Endothelial cell of umbilical vein (primary cell): ENCODE measurements at regions not wholly inside any gene's neighbourhood (a gene's known extent, or its start where the extent isn't known, plus 50 kb on each side); places are given as distances from the start of the nearest gene placed in this dataset.

Experiments
- BruUV-seq: library from RNA; stranded (reverse); fragments of 400-500 nt; replicated peaks from 2 replicates; lab custom pipeline; 2021; lab: Mats Ljungman, UMichigan
- CTCF ChIA-PET: fragments of 300-600, 350-600 bp; sonication (Branson Sonifier 250); formaldehyde crosslinking; loops from one replicate; lab custom pipeline; 2021; ENCODE audit warnings: antibody characterized with exemption, inconsistent platforms; lab: Charles Lee
- POLR2A ChIA-PET: fragments of 300-600, 350-600 bp; sonication (Branson Sonifier 250); formaldehyde crosslinking; loops from one replicate; lab custom pipeline; 2021; ENCODE audit warnings: antibody characterized with exemption, inconsistent platforms; lab: Charles Lee
- DNase-seq: peaks from one replicate; pipeline ENCODE4 v3.0.0-alpha.2; 2011; ENCODE audit warnings: low read depth, low spot score
- FAIRE-seq: peaks from 2 replicates; lab custom pipeline; 2011; peaks lifted over from hg19 to GRCh38; lab: Jason Lieb, UNC
- H2AFZ ChIP-seq: 2 replicates; pipeline ENCODE4 v1.6.0; 2012; ENCODE audit warnings: low read depth, low read length, control low read depth, inconsistent platforms
- H3K27ac ChIP-seq: 2 replicates; pipeline ENCODE4 v1.5.1; 2011; ENCODE audit warnings: low read depth, mild to moderate bottlenecking, control low read depth, low read length, moderate library complexity; ENCODE audit not compliant: insufficient read depth
- H3K27me3 ChIP-seq, 2 experiments: 2 replicates each; pipeline versions ENCODE4 v1.6.0 to v1.6.1; 2011; ENCODE audit warnings: low read length in 2 of 2, mixed read lengths in 1 of 2; ENCODE audit not compliant: control insufficient read depth in 2 of 2, insufficient read depth in 2 of 2
- H3K36me3 ChIP-seq, 2 experiments: 2 replicates in 1 of 2; 3 replicates in 1 of 2; pipeline ENCODE4 v1.5.1; 2011; ENCODE audit warnings: low read length in 2 of 2, mild to moderate bottlenecking in 1 of 2, moderate library complexity in 1 of 2; ENCODE audit not compliant: control insufficient read depth in 2 of 2, insufficient read depth in 2 of 2; ENCODE audit errors: extremely low read depth in 1 of 2
- H3K4me1 ChIP-seq: 3 replicates; pipeline ENCODE4 v1.5.1; 2011; ENCODE audit warnings: mild to moderate bottlenecking, low read length; ENCODE audit not compliant: control insufficient read depth, insufficient read depth; ENCODE audit errors: extremely low read depth
- H3K4me2 ChIP-seq: 2 replicates; pipeline ENCODE4 v1.6.1; 2011; ENCODE audit warnings: low read length, control low read depth, mixed read lengths; ENCODE audit not compliant: insufficient read depth
- H3K4me3 ChIP-seq, 3 experiments: fragments of 200-600 bp in 1 of 3; sonication (generic), shearing (Covaris generic) in 1 of 3; replicated peaks in 1 of 3; 2 replicates each; pipeline ENCODE4 v1.5.1; 2011 to 2016; ENCODE audit warnings: control low read depth in 3 of 3, low read length in 3 of 3, mild to moderate bottlenecking in 2 of 3, inconsistent platforms in 1 of 3, low read depth in 1 of 3, moderate library complexity in 1 of 3; ENCODE audit not compliant: insufficient read depth in 1 of 3
- H3K79me2 ChIP-seq: 2 replicates; pipeline ENCODE4 v1.6.0; 2012; ENCODE audit warnings: low read length, inconsistent platforms; ENCODE audit not compliant: control insufficient read depth, insufficient read depth
- H3K9ac ChIP-seq: replicated peaks from 2 replicates; pipeline ENCODE3; 2011; ENCODE audit warnings: low read length, control low read depth; ENCODE audit not compliant: insufficient read depth; ENCODE audit errors: extremely low read depth
- H3K9me1 ChIP-seq: replicated peaks from 3 replicates; pipeline ENCODE4 v1.6.0; 2011; ENCODE audit warnings: mild to moderate bottlenecking, low read length; ENCODE audit not compliant: control insufficient read depth, insufficient read depth; ENCODE audit errors: extremely low read depth
- H3K9me3 ChIP-seq: replicated peaks from 2 replicates; pipeline ENCODE4 v1.5.1; 2012; ENCODE audit warnings: low read length, inconsistent platforms; ENCODE audit not compliant: control insufficient read depth, insufficient read depth
- H4K20me1 ChIP-seq: replicated peaks from 2 replicates; pipeline ENCODE3; 2011; ENCODE audit warnings: mild to moderate bottlenecking, low read length; ENCODE audit not compliant: control insufficient read depth, insufficient read depth; ENCODE audit errors: extremely low read depth
- CTCF ChIP-seq, 2 donors: IDR thresholded peaks; 1 replicate in 1 of 2; 2 replicates in 1 of 2; pipeline ENCODE4 v1.5.1; 2011; ENCODE audit warnings: low read length in 2 of 2, mild to moderate bottlenecking in 2 of 2, moderate library complexity in 2 of 2, control low read depth in 1 of 2, inconsistent platforms in 1 of 2, low read depth in 1 of 2; ENCODE audit not compliant: insufficient read depth in 1 of 2; ENCODE audit errors: extremely low read depth in 1 of 2
- EZH2 ChIP-seq: IDR thresholded peaks from 2 replicates; pipeline ENCODE4 v1.6.1; 2012; ENCODE audit warnings: borderline replicate concordance, low read depth, mild to moderate bottlenecking, moderate library complexity, low read length, inconsistent platforms; ENCODE audit not compliant: severe bottlenecking
- FOS ChIP-seq: IDR thresholded peaks from 2 replicates; pipeline ENCODE4 v1.6.1; 2011; ENCODE audit warnings: mild to moderate bottlenecking, low read length, moderate library complexity, borderline replicate concordance; ENCODE audit not compliant: insufficient read depth
- GATA2 ChIP-seq: IDR thresholded peaks from 2 replicates; pipeline ENCODE4 v1.7.0; 2011; ENCODE audit warnings: low read depth, mild to moderate bottlenecking, moderate library complexity, mixed read lengths, low read length; ENCODE audit not compliant: insufficient read length, insufficient read depth
- JUN ChIP-seq: IDR thresholded peaks from 2 replicates; pipeline ENCODE4 v1.6.1; 2011; ENCODE audit warnings: borderline replicate concordance, low read depth; ENCODE audit not compliant: insufficient read length, insufficient read depth
- MAX ChIP-seq: IDR thresholded peaks from 2 replicates; pipeline ENCODE4 v1.6.1; 2011; ENCODE audit not compliant: insufficient read depth, insufficient read length
- MYC ChIP-seq: IDR thresholded peaks from one replicate; pipeline ENCODE4 v1.6.1; 2011; ENCODE audit warnings: mild to moderate bottlenecking, low read depth, low read length
- POLR2A ChIP-seq: IDR thresholded peaks from 2 replicates; pipeline ENCODE4 v1.6.1; 2012; ENCODE audit warnings: low read depth, mild to moderate bottlenecking, control low read depth, low read length
- POLR2AphosphoS5 ChIP-seq: IDR thresholded peaks from 2 replicates; pipeline ENCODE4 v1.6.1; 2012; ENCODE audit warnings: low read depth, mild to moderate bottlenecking, control low read depth, low read length, moderate library complexity; ENCODE audit not compliant: insufficient read depth
- dilution Hi-C: fragments of 300-500 bp; cut with MboI; formaldehyde crosslinking; loops from one replicate; pipeline ENCODE4 v1.15.0; 2019; ENCODE audit warnings: low sequenced_read_pairs; ENCODE audit not compliant: extremely low pct_ligation_motif_present
- intact Hi-C: fragments of 100-400 bp; cut with micrococcal nuclease; formaldehyde crosslinking; loops from one replicate; pipeline ENCODE4 v1.10.0; 2022

GRCh38 chr2:39604866-39605265, 60.9 kb upstream of the TMEM178A start:
- no peaks in the 10 kb centered on the region for H3K79me2 ChIP-seq
- no peak for TF ChIP-seq CTCF (IDR thresholded peaks at IDR 0.05; ENCODE audit: extremely low read depth in 1 of 2, insufficient read depth in 1 of 2, low read depth in 1 of 2, low read length in 2 of 2)
- intact Hi-C loops (no loop called here), dilution Hi-C loops (no loop called here)
- H3K27ac ChIP-seq: no peak overlapping the region
- FAIRE-seq (no peak), DNase-seq (no peak)
- no peaks in the 10 kb centered on the region for H3K9me1 ChIP-seq
- no peaks in the 10 kb centered on the region for H3K4me1 ChIP-seq
- H3K27me3 ChIP-seq: peaks cover 0 to 8% of the 10 kb centered on the region in 2 experiments
- H4K20me1 ChIP-seq: no peaks in the 10 kb centered on the region
- H3K4me3 ChIP-seq: no peak overlapping the region
- ChIA-PET POLR2A (no interaction called here), CTCF (interaction anchor here (1.0 to 3.9 kb wide), 2 partner anchors 11 to 225 kb away, joined by 3 to 22 read pairs; no protein-coding TSS in a partner anchor)
- H2AFZ ChIP-seq: no peak overlapping the region
- H3K36me3 ChIP-seq: no peaks in the 10 kb centered on the region
- H3K9ac ChIP-seq: no peak overlapping the region
- BruUV-seq: no TSS peak
- H3K9me3 ChIP-seq: no peaks in the 10 kb centered on the region
- no peak overlapping the region for H3K4me2 ChIP-seq

- CTCF ChIA-PET: no interaction called here
- dilution Hi-C loops (no loop called here), intact Hi-C loops (no loop called here)
- Histone ChIP-seq H2AFZ (no peak overlapping the region), H3K9me1 (no peaks in the 10 kb centered on the region), H3K4me2 (no peak overlapping the region), H3K36me3 (no peaks in the 10 kb centered on the region), H3K4me1 (no peaks in the 10 kb centered on the region), H3K9me3 (no peaks in the 10 kb centered on the region), H3K27me3 (peaks cover 0 to 10% of the 10 kb centered on the region in 2 experiments), H3K4me3 (no peak overlapping the region), H3K9ac (no peak overlapping the region), H3K79me2 (no peaks in the 10 kb centered on the region), H4K20me1 (no peaks in the 10 kb centered on the region), H3K27ac (no peak overlapping the region)
- DNase-seq: no peak
- BruUV-seq: no TSS peak
- no peak for FAIRE-seq
- POLR2A ChIA-PET: no interaction called here
- TF ChIP-seq GATA2 (no peak), MYC (no peak), POLR2A (no peak), FOS (no peak), JUN (no peak), POLR2AphosphoS5 (no peak), MAX (no peak), EZH2 (no peak), CTCF (IDR thresholded peaks at IDR 0.05; ENCODE audit: extremely low read depth in 1 of 2, insufficient read depth in 1 of 2, low read depth in 1 of 2, low read length in 2 of 2) (no peak)
These were observed 59.1 kb upstream of the TMEM178A start for GRCh38 chr2:39606585-39606984.
